PC-9 (cell line): ENCODE measurements at regions not wholly inside any gene's neighbourhood (a gene's known extent, or its start where the extent isn't known, plus 50 kb on each side); places are given as distances from the start of the nearest gene placed in this dataset.

ENCODE experiments used
- EZH2 ChIP-seq: fragments of 200-600 bp; sonication (generic); IDR thresholded peaks from 2 replicates; pipeline ENCODE4 v1.8.0; 2017; ENCODE audit warnings: antibody characterized with exemption, low read depth
- TF ChIP-seq, protein P1 (sequence below): fragments of 200-600 bp; sonication (generic); conservative IDR thresholded peaks from 2 replicates; pipeline ENCODE4 v1.6.1; 2017; ENCODE audit warnings: mixed run types, antibody characterized with exemption, mild to moderate bottlenecking, moderate library complexity

DNA sequence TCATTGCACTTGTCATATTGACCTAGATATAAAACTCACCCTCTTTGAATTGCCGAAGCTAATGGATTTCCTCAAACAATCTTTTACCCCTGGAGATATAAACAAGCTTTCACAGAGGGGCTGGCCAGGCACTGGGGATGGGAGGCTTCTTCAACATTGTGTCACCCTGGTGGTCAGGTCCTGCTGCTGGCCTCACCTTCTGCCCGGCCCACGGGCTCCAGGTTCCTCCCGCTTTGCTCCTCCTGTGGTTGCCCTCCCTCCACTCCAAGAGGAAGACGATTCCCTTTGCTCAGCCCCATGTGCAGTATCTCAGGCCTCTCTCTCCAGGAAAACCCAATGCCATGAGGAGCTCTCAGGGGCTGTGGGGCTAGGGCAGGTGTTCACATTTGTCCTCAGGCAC is 118.1 kb upstream of the ADCY1 start:
- TF ChIP-seq EZH2 = no peak
- TF ChIP-seq, protein P1, sequence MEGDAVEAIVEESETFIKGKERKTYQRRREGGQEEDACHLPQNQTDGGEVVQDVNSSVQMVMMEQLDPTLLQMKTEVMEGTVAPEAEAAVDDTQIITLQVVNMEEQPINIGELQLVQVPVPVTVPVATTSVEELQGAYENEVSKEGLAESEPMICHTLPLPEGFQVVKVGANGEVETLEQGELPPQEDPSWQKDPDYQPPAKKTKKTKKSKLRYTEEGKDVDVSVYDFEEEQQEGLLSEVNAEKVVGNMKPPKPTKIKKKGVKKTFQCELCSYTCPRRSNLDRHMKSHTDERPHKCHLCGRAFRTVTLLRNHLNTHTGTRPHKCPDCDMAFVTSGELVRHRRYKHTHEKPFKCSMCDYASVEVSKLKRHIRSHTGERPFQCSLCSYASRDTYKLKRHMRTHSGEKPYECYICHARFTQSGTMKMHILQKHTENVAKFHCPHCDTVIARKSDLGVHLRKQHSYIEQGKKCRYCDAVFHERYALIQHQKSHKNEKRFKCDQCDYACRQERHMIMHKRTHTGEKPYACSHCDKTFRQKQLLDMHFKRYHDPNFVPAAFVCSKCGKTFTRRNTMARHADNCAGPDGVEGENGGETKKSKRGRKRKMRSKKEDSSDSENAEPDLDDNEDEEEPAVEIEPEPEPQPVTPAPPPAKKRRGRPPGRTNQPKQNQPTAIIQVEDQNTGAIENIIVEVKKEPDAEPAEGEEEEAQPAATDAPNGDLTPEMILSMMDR = no peak
